GM12872 (cell line): ENCODE measurements at regions not wholly inside any gene's neighbourhood (a gene's known extent, or its start where the extent isn't known, plus 50 kb on each side); places are given as distances from the start of the nearest gene placed in this dataset.

Experiments
- CTCF ChIP-seq: IDR thresholded peaks from 3 replicates; pipeline ENCODE4 v1.5.1; 2011; ENCODE audit warnings: low read depth, mild to moderate bottlenecking, low read length, moderate library complexity; ENCODE audit not compliant: insufficient read depth

GRCh38 chr13:59492030-59492636 is 671.6 kb downstream of the DIAPH3 start:
- no peak for TF ChIP-seq CTCF

GRCh38 chr13:59493436-59493965 is 670.2 kb downstream of the DIAPH3 start:
- no peak for TF ChIP-seq CTCF

- TF ChIP-seq CTCF: no peak
Observed at GRCh38 chr13:59494151-59494550, 669.6 kb downstream of the DIAPH3 start.

GRCh38 chr13:59494560-59494970 is 669.2 kb downstream of the DIAPH3 start:
- no peak for TF ChIP-seq CTCF

GRCh38 chr13:59495299-59495698 is 668.4 kb downstream of the DIAPH3 start:
- no peak for TF ChIP-seq CTCF

GRCh38 chr13:59495936-59496512 is 667.7 kb downstream of the DIAPH3 start:
- no peak for TF ChIP-seq CTCF

GRCh38 chr13:59497621-59498247 is 666.0 kb downstream of the DIAPH3 start:
- TF ChIP-seq CTCF: no peak
